IMR-90 (cell line): ENCODE measurements at regions not wholly inside any gene's neighbourhood (a gene's known extent, or its start where the extent isn't known, plus 50 kb on each side); places are given as distances from the start of the nearest gene placed in this dataset.

ENCODE experiments used
- ATAC-seq: fragments of 200-7000 bp; cut with Tn5 transposase; 2 replicates; pipeline ENCODE4 v1.9.1; 2020; ENCODE audit warnings: low read depth, mild to moderate bottlenecking, moderate library complexity
- BruUV-seq: library from RNA; stranded (reverse); fragments of 400-500 nt; replicated peaks from 2 replicates; lab custom pipeline; 2021; lab: Mats Ljungman, UMichigan
- CTCF ChIA-PET: fragments of 300-600 bp; formaldehyde crosslinking; extraction: SDS; loops from one replicate; lab custom pipeline; 2021; ENCODE audit warnings: antibody characterized with exemption; lab: Yijun Ruan, JAX
- POLR2A ChIA-PET: fragments of 300-600 bp; sonication (Branson Sonifier 250); formaldehyde crosslinking; loops from one replicate; lab custom pipeline; 2022; ENCODE audit warnings: antibody characterized with exemption; ENCODE audit not compliant: unreplicated experiment; lab: Charles Lee
- DNase-seq: peaks from one replicate; pipeline ENCODE4 v3.0.0; 2013
- H2AFZ ChIP-seq: replicated peaks from 2 replicates; pipeline ENCODE3; 2013; ENCODE audit warnings: low read length, mild to moderate bottlenecking; ENCODE audit not compliant: poor library complexity
- H2AK5ac ChIP-seq: 2 replicates; pipeline ENCODE4 v1.6.1; 2013; ENCODE audit warnings: low read depth, low read length, inconsistent platforms
- H2AK9ac ChIP-seq: replicated peaks from 2 replicates; pipeline ENCODE3; 2013; ENCODE audit warnings: mild to moderate bottlenecking, low read depth, low read length, moderate library complexity; ENCODE audit not compliant: poor library complexity
- H2BK120ac ChIP-seq: 2 replicates; pipeline ENCODE4 v1.6.1; 2013; ENCODE audit warnings: low read depth, low read length, inconsistent platforms
- H2BK15ac ChIP-seq: 3 replicates; pipeline ENCODE4 v1.6.1; 2013; ENCODE audit warnings: low read depth, low read length, inconsistent platforms
- H2BK20ac ChIP-seq: 2 replicates; pipeline ENCODE4 v1.6.1; 2013; ENCODE audit warnings: low read depth, mild to moderate bottlenecking, inconsistent platforms, low read length, moderate library complexity
- H2BK5ac ChIP-seq: 2 replicates; pipeline ENCODE4 v1.6.1; 2013; ENCODE audit warnings: mild to moderate bottlenecking, low read depth, low read length, inconsistent platforms; ENCODE audit not compliant: poor library complexity, severe bottlenecking
- H3K14ac ChIP-seq: replicated peaks from 2 replicates; pipeline ENCODE4 v1.6.1; 2013; ENCODE audit warnings: low read depth, low read length, inconsistent platforms
- H3K18ac ChIP-seq: 2 replicates; pipeline ENCODE4 v1.6.1; 2013; ENCODE audit warnings: low read depth, low read length, control low read depth
- H3K23ac ChIP-seq: 2 replicates; pipeline ENCODE4 v1.6.1; 2013; ENCODE audit warnings: low read depth, low read length, inconsistent platforms
- H3K27ac ChIP-seq: 2 replicates; pipeline ENCODE4 v1.5.1; 2013; ENCODE audit warnings: mild to moderate bottlenecking, control low read depth, low read length; ENCODE audit not compliant: insufficient read depth
- H3K27me3 ChIP-seq: 2 replicates; pipeline ENCODE4 v1.6.1; 2013; ENCODE audit warnings: low read length; ENCODE audit not compliant: control insufficient read depth, insufficient read depth
- H3K36me3 ChIP-seq: 2 replicates; pipeline ENCODE4 v1.6.1; 2013; ENCODE audit warnings: low read length, mixed read lengths; ENCODE audit not compliant: control insufficient read depth, insufficient read depth
- H3K4ac ChIP-seq: 2 replicates; pipeline ENCODE4 v1.6.1; 2013; ENCODE audit warnings: low read depth, low read length, inconsistent platforms
- H3K4me1 ChIP-seq: 2 replicates; pipeline ENCODE4 v1.6.1; 2013; ENCODE audit warnings: low read length, mixed read lengths; ENCODE audit not compliant: control insufficient read depth, insufficient read depth
- H3K4me2 ChIP-seq: 2 replicates; pipeline ENCODE4 v1.6.1; 2013; ENCODE audit warnings: low read depth, mild to moderate bottlenecking, control low read depth, low read length, moderate library complexity
- H3K4me3 ChIP-seq: 2 replicates; pipeline ENCODE4 v1.5.1; 2013; ENCODE audit warnings: low read depth, mild to moderate bottlenecking, control low read depth, low read length, moderate library complexity; ENCODE audit not compliant: insufficient read depth
- H3K56ac ChIP-seq: 2 replicates; pipeline ENCODE4 v1.6.1; 2013; ENCODE audit warnings: low read length, inconsistent platforms; ENCODE audit not compliant: insufficient read depth; ENCODE audit errors: extremely low read depth
- H3K79me1 ChIP-seq, 2 experiments: 2 replicates each; pipeline ENCODE4 v1.6.1; 2013; ENCODE audit warnings: low read length in 2 of 2, inconsistent platforms in 1 of 2, low read depth in 1 of 2
- H3K9ac ChIP-seq: 2 replicates; pipeline ENCODE4 v1.6.1; 2013; ENCODE audit warnings: low read depth, low read length, control low read depth
- H3K9me1 ChIP-seq: 2 replicates; pipeline ENCODE4 v1.6.1; 2013; ENCODE audit warnings: low read length, inconsistent platforms; ENCODE audit not compliant: insufficient read depth
- H3K9me3 ChIP-seq: 2 replicates; pipeline ENCODE4 v1.6.1; 2013; ENCODE audit warnings: low read length; ENCODE audit not compliant: control insufficient read depth, insufficient read depth
- H4K20me1 ChIP-seq: 2 replicates; pipeline ENCODE4 v1.6.1; 2013; ENCODE audit warnings: low read length, inconsistent platforms; ENCODE audit not compliant: insufficient read depth
- H4K5ac ChIP-seq: 2 replicates; pipeline ENCODE4 v1.6.1; 2013; ENCODE audit warnings: mild to moderate bottlenecking, low read depth, low read length, control low read depth
- H4K8ac ChIP-seq, 2 experiments: 2 replicates each; pipeline ENCODE4 v1.6.1; 2013; ENCODE audit warnings: low read depth in 2 of 2, low read length in 2 of 2, control low read depth in 1 of 2, inconsistent platforms in 1 of 2
- H4K91ac ChIP-seq: 2 replicates; pipeline ENCODE4 v1.6.1; 2013; ENCODE audit warnings: low read depth, low read length, inconsistent platforms; ENCODE audit not compliant: insufficient read depth
- BHLHE40 ChIP-seq: fragments of 150-350 bp; IDR thresholded peaks from 2 replicates; pipeline ENCODE4 v1.6.1; 2016; ENCODE audit warnings: mild to moderate bottlenecking, low read depth, low read length
- CEBPB ChIP-seq: IDR thresholded peaks from 2 replicates; pipeline ENCODE4 v1.6.1; 2012; ENCODE audit warnings: low read depth, low read length, improper control_type of control experiment
- CHD1 ChIP-seq: IDR thresholded peaks from 2 replicates; pipeline ENCODE4 v1.6.1; 2012; ENCODE audit warnings: low read depth, low read length, improper control_type of control experiment
- CTCF ChIP-seq: conservative IDR thresholded peaks from 2 replicates; pipeline ENCODE4 v1.5.1; 2012; ENCODE audit warnings: mild to moderate bottlenecking, low read depth, low read length, improper control_type of control experiment
- ELK1 ChIP-seq: fragments of 150-350 bp; IDR thresholded peaks from 2 replicates; pipeline ENCODE4 v1.6.1; 2016; ENCODE audit warnings: low read depth, mild to moderate bottlenecking, low read length, moderate library complexity, borderline replicate concordance
- FOS ChIP-seq: fragments of 150-350 bp; IDR thresholded peaks from 2 replicates; pipeline ENCODE4 v1.6.1; 2016; ENCODE audit warnings: low read depth, low read length
- MAFK ChIP-seq: IDR thresholded peaks from 2 replicates; pipeline ENCODE4 v1.6.1; 2012; ENCODE audit warnings: low read depth, low read length, improper control_type of control experiment
- MAZ ChIP-seq: IDR thresholded peaks from 2 replicates; pipeline ENCODE4 v1.6.1; 2012; ENCODE audit warnings: low read depth, mild to moderate bottlenecking, low read length, improper control_type of control experiment, moderate library complexity, borderline replicate concordance
- MXI1 ChIP-seq: IDR thresholded peaks from 2 replicates; pipeline ENCODE4 v1.6.1; 2012; ENCODE audit warnings: low read depth, mild to moderate bottlenecking, low read length, moderate library complexity, borderline replicate concordance
- NFE2L2 ChIP-seq: fragments of 150-350 bp; IDR thresholded peaks from 2 replicates; pipeline ENCODE4 v1.6.1; 2016; ENCODE audit warnings: low read depth, mild to moderate bottlenecking, low read length
- POLR2A ChIP-seq: IDR thresholded peaks from 2 replicates; pipeline ENCODE4 v1.6.1; 2012; ENCODE audit warnings: mild to moderate bottlenecking, low read depth, low read length
- RAD21 ChIP-seq: IDR thresholded peaks from 2 replicates; pipeline ENCODE4 v1.6.1; 2012; ENCODE audit warnings: low read length, improper control_type of control experiment
- RCOR1 ChIP-seq: IDR thresholded peaks from 2 replicates; pipeline ENCODE4 v1.6.1; 2012; ENCODE audit warnings: mild to moderate bottlenecking, low read length, improper control_type of control experiment; ENCODE audit not compliant: insufficient replicate concordance
- RFX5 ChIP-seq: IDR thresholded peaks from 2 replicates; pipeline ENCODE4 v1.8.0; 2012; ENCODE audit warnings: low read depth, mild to moderate bottlenecking, low read length, moderate library complexity
- SMC3 ChIP-seq: fragments of 150-350 bp; IDR thresholded peaks from 2 replicates; pipeline ENCODE4 v1.6.1; 2016; ENCODE audit warnings: low read depth, mild to moderate bottlenecking, antibody characterized with exemption, low read length, moderate library complexity
- USF2 ChIP-seq: fragments of 150-350 bp; IDR thresholded peaks from 2 replicates; pipeline ENCODE4 v1.6.1; 2017; ENCODE audit warnings: mild to moderate bottlenecking, antibody characterized with exemption, low read length, low read depth
- dilution Hi-C: fragments of 300-500 bp; cut with HindIII; formaldehyde crosslinking; loops from one replicate; pipeline ENCODE4 v1.14.3; 2018; ENCODE audit warnings: low sequenced_read_pairs; ENCODE audit not compliant: unreplicated experiment
- in situ Hi-C: fragments of 300-500 bp; cut with MboI; formaldehyde crosslinking; loops from 3 replicates; pipeline ENCODE4 v1.14.3; 2019; ENCODE audit warnings: low sequenced_read_pairs, inconsistent platforms, mixed read lengths
- intact Hi-C: fragments of 100-400 bp; cut with micrococcal nuclease; formaldehyde crosslinking; loops from 2 replicates; pipeline ENCODE4 v1.10.0; 2022

GRCh38 chr10:6362879-6363278 lies 160.1 kb downstream of the PFKFB3 start:
- intact Hi-C loops, result no loop called here
- POLR2A ChIA-PET, result no interaction called here
- no peaks in the 10 kb centered on the region for H3K9me1 ChIP-seq
- H4K8ac ChIP-seq, result no peak overlapping the region
- H3K4me1 ChIP-seq, result peaks cover 3% of the 10 kb centered on the region
- H3K18ac ChIP-seq, result no peak overlapping the region
- H3K4me3 ChIP-seq, result no peak overlapping the region
- no peak overlapping the region for H3K9ac ChIP-seq
- no peak overlapping the region for H2BK20ac ChIP-seq
- H4K91ac ChIP-seq, result no peak overlapping the region
- no peak overlapping the region for H2AFZ ChIP-seq
- H2BK15ac ChIP-seq, result no peak overlapping the region
- H2AK9ac ChIP-seq, result no peak overlapping the region
- no peak overlapping the region for H3K56ac ChIP-seq
- no peaks in the 10 kb centered on the region for H3K36me3 ChIP-seq
- no TSS peak for BruUV-seq
- dilution Hi-C loops, result no loop called here
- H2AK5ac ChIP-seq, result no peak overlapping the region
- no peak overlapping the region for H3K27ac ChIP-seq
- H2BK120ac ChIP-seq, result no peak overlapping the region
- H3K4me2 ChIP-seq, result no peak overlapping the region
- TF ChIP-seq RAD21 (no peak), FOS (no peak), RCOR1 (no peak), MAZ (no peak), SMC3 (no peak), MAFK (no peak), NFE2L2 (no peak), MXI1 (no peak), CHD1 (no peak), POLR2A (no peak), CEBPB (no peak), ELK1 (no peak), BHLHE40 (no peak), RFX5 (no peak), USF2 (no peak), CTCF (no peak)
- H3K27me3 ChIP-seq, result no peaks in the 10 kb centered on the region
- H3K23ac ChIP-seq, result no peak overlapping the region
- DNase-seq (no peak), ATAC-seq (no peak)
- H3K14ac ChIP-seq, result no peak overlapping the region
- H2BK5ac ChIP-seq, result no peak overlapping the region
- in situ Hi-C loops, result no loop called here
- no peaks in the 10 kb centered on the region for H3K9me3 ChIP-seq
- no peaks in the 10 kb centered on the region for H4K20me1 ChIP-seq
- H4K5ac ChIP-seq, result no peak overlapping the region
- no peak overlapping the region for H3K4ac ChIP-seq
- CTCF ChIA-PET, result interaction anchor here (1.2 kb wide), 1 partner anchor 20 kb away, joined by 3 read pairs; no protein-coding TSS in a partner anchor
- H3K79me1 ChIP-seq, result no peaks in the 10 kb centered on the region
